GM21786 (cell line): ENCODE measurements at regions not wholly inside any gene's neighbourhood (a gene's known extent, or its start where the extent isn't known, plus 50 kb on each side); places are given as distances from the start of the nearest gene placed in this dataset.

Source experiments
- ATAC-seq: cut with Tn5 transposase; IDR thresholded peaks from one replicate; pipeline ENCODE4 v1.9.1; 2021; ENCODE audit not compliant: unreplicated experiment

DNA sequence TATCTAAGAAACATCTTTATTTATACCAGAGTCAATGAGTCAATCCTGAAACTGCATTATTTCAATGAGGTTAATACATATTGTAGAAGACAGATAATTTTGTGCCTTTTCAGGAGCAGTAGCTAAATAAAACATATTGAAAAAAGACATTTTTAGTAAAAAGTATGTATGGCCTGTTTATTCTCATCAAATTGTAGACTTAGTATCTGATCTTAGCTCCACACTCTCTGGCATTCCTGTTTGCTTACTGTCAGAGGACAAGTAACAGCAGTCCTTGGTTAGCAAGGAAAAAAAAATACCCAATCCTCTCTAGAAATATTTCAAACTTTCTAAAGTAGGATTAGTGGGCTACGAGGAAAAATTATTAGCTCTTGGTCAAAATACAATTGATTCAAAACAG is 50.5 kb upstream of the GUCY1A1 start:
- ATAC-seq, result no peak

DNA sequence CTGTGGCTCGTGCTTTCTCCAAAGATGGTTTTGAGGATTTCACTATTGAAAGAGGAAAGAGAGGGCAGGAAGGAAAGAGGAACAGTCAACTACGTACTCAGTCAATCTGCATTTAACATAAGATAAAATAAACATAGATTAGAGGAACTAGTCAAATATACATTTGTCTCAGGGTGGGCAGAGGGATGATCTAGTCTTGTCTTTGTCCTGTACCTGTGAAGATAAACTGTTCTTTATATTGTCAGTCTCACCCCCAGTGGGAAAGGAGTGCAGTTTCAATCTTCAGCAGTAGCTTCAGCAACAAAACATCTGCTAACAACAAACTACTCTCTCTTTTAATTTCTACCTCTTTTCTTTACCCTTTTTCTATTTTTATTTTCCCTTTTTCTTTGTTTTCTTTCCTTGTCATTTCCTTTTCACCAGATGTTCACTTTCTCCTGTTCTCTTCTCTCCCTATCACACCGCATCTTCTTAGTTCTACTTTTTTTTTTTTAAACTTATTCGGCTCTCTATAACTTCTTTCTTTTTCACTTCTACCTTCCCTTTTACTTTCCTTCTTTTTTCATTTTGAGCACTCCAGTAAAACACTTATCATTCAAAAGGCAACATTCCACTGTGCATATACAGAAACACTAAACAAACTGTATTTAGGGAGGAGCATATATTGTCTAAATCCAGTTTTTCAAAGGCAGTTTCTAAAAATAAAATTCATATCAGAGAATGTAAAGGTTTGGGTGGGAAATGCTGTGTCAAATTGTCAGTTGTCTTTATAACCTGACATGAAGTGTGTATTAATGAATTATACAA is 51.4 kb upstream of the GUCY1A1 start:
- ATAC-seq, result peak; percentile 39

DNA sequence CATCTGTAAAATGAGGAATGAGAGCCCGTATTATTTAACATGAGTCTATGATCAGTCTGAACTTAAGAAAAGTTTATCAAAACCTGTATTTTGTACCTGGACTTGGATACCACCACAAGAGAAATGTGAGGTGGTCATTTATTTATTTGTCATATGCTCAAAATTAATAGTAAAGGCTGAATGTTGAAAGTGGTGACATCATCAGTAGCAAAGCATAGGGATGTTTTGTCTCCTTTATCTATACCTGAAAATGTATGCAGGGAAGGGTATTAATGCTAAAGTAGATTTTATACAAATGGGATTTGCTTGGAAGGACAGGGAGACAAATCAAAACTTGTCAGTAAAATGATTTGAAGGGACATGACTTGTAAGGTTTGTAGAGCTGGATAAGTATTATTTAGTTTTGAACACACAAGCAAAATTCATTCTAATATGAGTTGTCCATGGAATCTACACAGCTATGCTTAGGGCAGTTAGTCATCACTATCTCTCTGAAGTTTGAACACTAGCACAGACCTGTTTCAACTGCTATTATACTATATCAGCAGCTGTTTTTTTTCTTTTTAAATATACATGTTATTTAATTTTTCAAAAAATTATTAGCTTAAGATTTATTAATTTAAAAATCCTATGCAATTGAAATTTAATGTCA is 52.4 kb upstream of the GUCY1A1 start:
- no peak for ATAC-seq

DNA sequence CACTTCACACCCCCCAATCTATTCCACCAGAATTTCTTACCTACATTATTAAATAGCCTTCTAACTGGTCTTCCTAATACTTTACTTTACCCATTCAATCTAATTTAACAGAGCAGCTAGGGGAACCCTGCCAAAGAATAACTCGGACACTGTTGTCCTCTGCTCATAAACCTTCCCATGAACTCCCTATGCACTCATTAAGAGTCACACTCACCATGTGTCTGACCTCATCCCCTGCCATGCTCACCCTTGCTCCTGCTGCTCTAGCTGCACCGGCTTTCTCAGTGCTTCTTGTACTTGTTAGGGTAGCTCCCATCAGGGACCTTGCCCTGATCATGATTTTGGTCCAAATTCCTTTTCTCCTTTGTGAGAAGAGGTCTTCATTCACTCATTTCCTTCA is 54.6 kb upstream of the GUCY1A1 start:
- no peak for ATAC-seq

DNA sequence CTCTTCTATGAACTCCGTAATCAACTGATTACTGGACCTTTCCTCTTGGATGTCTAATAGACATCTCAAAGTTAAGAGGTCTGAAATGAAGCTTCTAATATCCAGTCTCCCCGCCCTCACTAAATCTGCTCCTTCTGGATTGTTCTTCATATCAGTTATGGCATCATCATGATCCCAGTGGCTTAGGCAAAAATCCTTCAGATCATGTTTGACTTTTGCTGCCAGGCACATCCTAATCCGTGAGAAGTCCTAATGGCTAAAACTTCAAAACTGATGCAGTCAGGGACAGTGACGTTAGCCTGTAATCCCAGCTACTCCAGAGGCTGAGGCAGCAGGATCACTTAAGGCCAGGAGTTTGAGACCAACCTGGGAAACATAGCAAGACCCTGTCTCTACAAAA is 55.1 kb upstream of the GUCY1A1 start:
- ATAC-seq, result no peak

DNA sequence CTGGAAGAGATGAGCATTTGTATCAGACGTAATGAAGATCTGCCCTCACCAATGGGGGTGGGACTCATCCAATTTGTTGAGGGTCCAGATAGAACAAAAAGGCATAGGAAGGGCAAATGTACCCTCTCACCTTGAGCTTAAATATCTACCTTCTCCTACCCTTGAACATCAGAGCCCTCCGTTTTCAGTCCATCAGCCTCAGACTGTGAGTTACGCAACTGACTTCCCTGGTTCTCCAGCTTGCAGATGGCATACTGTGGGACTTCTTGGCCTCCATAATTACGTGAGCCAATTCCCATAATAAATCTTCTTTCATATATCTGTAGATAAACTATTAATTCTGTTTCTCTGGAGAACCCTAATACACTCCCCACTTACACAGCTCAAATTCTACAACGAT is 56.5 kb upstream of the GUCY1A1 start:
- ATAC-seq, result no peak

DNA sequence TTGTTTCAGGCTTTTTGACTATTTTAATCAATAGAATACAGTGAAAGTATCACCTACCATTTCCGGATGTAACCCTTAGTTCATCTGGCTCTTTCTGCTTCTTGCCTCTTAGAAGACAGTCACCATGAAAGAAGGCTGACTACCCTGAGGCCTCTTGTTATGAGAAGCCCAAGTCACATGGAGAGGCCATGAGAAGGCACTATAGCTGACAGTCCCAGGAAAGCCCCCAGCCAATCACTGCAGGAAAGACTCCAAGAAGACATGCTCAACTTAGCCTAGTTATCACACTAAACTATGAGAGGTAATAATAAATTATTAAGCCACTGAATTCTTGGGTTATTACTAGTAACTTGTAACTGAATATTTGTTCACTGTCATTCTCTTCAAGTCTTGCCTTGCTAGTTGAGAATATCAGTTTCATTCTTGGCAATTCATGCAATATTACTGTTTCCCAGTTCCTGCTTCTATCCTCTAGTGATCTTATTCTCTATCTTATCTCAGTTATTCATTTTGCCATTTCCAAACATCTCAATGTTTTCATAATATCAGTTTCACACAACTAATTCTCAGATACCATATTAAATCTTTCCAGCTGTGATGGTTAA is 57.1 kb upstream of the GUCY1A1 start:
- ATAC-seq, result peak; percentile 69

DNA sequence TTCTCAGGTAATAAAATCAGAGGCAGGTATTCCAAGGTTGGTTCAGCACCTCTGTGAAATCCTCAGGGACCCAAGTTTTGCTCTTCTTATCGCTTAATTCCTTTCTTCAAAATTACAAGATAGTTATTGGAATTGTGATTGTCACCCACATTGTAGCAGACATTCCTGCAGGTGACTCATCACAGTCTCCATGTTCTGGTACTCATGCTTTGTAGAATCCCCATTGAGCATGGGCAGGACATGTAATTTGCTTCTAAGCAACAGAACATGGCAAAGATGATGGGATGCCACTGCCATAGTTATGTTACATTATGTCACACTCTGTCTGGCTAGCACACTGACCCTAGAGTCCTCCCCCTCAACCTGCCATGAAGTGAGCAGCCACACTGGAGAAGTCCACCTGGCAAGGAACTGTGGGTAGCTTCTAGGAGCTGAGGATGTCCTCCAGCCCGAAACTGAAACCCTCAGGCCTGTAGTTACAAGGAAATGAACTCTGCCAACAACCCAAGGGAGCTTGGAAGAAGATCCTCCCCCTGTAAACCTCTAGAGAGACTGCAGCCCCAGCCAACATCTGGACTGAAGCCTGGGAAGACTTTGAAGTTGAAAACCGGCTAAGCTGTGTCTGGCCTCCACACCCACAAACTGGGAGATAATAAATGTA is 58.3 kb upstream of the GUCY1A1 start:
- no peak for ATAC-seq

DNA sequence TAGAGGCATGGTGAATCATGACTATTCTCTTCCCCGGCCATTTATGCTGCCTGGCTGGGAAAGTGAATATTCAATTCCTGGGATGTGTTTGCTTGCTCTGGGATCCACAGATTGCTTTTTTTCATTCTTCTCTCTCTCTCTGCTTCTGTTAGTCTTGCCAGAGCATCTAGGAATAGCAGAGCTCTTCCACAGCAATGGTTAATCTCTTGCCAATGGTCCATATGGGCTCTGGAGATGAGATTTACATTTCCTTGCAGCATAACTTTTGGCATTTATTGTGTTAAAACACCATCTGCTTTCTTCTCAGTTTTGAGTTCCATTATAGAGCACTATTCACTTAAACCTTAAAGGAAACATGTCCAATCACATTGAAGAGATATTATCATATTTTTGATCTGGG is 59.2 kb upstream of the GUCY1A1 start:
- ATAC-seq, result no peak

DNA sequence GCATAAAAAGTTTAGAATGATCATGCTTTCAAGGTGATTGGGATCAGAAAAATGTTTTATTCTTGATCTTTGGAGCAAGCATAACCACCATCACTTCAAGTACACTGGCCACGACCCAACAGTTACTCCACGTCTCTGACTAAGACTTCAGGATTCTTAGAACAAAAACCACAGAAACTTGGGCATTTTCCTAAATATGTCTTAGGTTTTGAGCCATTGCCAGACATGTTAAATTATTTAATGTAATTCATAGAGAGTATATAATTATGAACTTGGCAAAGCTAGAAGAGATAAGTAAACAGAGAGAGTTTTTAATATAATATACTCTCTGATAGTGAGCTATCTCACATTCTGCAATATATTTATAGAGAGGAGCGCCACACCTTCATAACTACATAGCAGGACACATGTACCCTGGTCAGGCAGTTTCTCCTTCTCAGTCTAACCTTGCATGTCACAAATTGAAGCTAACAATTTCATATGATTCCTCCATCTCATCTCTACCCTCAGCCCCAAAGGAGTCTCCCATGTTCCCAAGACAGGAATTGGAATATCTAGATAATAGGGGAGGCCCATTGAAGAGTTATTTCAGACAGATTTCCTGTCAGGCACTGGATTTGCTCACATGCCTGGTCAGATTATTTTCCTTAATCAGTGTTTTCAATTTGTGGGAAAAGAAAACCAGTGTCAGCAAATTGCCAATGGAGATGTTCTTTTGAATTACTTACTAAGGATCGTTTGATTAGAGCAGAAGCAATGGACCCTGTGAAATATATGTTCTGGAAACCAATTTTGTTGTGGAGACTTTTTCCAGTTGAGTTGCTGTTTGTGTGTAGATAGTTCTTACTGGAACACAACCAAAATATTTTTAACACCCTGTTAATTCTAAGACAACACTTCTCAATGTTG is 61.7 kb upstream of the GUCY1A1 start:
- no peak for ATAC-seq

DNA sequence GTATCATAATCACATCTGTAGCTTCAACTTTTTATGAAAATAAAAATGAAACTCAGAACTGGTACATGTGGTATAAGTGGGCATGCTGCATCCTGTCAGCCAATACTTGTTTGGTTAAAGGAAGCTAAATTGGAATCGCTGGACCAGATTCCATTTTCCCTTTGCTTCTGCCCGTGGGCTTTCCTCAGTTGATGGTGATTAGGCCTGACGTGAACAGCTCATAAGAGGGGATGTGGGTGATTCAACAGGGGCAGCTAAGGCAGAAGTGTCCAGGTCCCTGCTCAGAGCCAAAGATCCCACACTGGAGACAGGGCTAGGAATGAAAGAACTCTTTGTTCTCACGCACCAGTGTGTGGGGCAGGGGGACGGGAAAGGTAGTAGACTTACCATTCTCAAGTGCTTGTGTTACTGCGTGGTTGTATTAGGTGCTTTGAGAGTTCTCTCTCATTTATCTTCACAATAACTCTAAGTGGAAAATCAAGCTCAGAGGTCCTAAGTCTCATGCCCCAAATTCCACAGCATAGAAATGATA is 63.2 kb upstream of the GUCY1A1 start:
- peak; percentile 54 for ATAC-seq

DNA sequence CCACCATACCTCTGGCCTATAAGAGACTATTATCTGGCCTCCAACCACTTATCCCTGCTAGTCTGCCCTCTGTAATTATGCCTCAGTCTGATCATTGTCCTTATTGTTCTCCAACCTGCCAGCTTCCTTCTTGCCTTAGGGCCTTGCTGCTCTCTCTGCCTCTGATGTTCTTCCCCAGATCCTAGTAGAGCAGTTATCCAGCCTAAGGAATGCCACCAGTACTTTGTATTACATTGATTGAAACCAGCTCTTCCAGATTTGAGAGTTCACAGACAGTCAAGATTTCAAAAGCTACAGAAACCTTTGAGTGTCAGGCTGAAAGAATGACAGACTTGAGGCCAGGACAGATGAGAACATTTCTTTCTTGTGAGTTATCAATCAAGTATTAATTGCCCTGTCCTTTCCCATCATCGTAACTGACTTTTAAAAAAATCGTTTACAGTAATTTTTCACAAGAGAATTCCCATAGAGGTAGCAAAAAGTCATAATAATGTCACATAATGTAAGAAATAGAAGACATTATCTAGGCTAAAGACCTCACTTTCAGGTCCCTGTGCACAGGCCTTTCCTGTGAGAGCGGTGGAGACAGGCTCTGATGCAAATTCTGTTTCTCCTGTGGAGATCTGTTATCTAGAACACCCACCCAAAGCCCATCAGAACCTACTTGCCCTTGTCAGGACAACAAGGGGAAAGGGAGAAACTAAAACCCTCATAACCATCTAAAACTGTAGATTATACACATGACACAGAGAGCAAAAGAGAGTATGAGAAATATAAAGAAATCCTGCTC is 64.1 kb upstream of the GUCY1A1 start:
- no peak for ATAC-seq

DNA sequence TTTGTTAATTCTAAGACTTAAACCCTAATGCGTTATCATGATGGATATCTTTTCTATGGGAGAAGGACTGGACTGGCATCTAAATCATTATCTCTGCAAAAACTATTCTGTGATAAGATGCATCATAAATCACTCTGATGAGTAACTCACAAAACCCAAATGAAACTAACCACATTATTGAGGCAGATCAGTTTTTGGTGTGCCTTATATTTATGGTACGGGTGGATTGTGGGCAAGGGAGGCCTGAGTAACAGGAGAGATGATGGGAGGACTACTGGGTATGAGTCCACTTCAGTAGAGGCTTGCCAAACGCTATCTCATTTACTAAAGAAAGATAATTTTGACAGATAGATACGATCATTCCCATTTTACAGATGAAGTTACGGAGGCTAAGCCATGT is 66.4 kb upstream of the GUCY1A1 start:
- no peak for ATAC-seq

DNA sequence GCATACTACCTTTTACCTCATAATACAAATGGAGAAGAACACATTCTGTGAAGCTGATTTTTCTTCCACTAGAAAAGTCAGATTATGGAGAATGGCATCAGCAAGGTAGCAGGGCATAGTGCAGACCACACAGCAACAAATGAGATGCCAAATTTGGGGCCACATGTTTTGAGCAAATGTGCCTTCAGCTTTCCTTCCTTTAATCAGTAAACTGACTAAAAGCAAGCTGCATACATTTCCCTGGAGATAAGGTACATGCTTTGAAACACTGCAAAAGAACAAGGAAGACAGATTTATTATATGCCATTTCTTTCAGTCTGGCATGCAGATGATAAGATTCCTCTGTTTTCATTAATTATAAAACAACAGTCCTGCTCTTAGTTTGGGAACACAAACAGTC is 67.1 kb upstream of the GUCY1A1 start:
- ATAC-seq, result no peak

DNA sequence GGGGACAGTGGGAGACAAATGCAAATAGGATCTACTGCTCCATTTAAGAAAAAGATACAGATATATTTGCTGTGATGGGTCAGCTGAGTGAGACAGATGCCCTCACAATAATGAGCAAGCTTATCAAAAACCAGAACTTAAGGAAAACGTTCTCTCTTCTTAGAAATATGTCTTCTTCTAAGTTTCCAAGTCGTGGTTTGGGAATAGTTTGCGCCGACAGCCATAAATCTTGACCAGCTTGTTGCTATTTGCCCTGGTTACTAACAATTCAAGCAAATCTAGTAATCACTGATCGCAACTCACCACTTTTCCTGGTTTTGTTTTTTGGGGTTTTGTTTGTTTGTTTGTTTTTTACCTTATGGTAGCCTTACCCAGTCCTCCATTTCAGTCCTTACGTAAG is 67.6 kb upstream of the GUCY1A1 start:
- no peak for ATAC-seq

DNA sequence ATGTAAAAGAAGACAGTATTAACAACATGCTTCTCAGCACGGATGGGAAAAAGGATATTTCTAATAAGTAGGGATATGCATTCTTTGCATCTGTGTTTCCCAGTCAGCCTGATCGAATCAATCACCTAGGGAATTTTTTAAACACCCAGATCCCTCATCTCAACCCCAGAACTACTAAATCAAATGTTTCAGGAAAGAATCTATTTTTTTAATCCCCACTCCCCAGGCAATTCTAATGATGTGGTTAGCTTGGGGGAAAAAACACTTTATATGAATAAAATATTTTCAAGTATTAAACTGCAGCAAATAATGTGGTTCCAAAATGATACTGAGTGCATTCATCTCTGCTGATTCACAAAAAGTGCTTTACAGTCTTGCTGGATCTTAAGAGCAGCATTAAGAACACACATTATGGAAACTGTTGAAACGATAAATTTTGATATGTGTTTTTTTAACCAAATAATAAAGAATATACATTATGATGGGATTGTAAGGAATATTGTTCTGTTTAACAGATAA is 68.7 kb upstream of the GUCY1A1 start:
- no peak for ATAC-seq

DNA sequence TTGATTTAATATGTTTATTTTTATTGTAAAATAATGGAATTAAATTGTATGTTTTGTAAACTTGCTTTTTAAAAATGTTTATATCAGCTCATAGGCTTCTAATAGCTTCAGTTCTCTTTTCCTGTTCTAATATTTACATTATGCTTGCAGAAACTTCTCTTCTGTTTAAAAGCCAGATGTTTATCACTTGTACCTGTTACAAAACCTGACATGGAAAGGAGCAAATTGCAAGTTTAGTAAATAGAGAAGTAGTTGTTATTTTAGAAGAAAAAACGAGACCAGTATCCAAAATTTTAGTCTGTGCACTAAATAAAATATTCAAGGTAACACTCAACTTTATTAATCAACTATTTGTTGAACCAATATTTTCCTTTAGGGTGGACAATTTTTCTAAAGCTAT is 69.4 kb upstream of the GUCY1A1 start:
- no peak for ATAC-seq

DNA sequence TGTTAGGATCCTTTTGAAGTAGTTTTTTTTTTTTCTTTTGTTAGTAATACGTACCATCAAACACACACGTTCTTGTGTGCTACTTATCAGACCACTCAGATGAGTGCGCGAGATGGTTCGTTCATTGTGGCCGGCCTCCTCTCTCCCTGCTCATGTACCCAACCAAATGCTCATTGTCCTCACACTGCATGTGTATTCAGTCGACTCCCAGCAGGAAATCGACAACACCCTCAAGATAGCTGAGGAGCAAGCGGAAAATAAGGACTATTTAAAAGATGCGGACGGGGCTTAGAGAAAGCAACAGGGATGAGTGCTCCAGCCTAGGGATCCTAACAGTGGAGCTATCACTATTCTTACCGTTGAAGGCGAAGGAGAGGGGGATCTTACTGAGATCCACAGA is 72.9 kb upstream of the GUCY1A1 start:
- ATAC-seq, result no peak

DNA sequence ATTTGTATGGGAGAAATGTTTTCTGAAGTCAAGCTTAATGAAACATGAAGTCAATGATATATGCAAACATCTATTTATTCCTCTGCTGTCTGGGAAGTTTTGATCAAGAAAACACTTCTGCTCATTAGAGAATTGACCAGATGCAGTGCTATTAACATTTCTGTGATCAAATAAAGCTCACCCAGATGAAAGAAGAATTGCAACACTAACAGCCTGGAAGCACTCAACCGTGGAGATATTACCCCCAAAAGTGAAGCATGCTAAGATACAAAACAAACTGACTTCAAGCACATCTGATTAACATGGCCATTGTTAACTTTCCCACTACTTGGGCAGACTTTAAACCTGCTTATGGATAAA is 73.7 kb upstream of the GUCY1A1 start:
- no peak for ATAC-seq
